K562 (cell line): ENCODE measurements at regions not wholly inside any gene's neighbourhood (a gene's known extent, or its start where the extent isn't known, plus 50 kb on each side); places are given as distances from the start of the nearest gene placed in this dataset.
"Not testable (repeated sequence)": the region's sequence is repeated elsewhere in the genome, so short reads cannot be mapped to it uniquely, and the experiment has no call there.

Experiments
- ATAC-seq: fragments of 200-7000 bp; cut with Tn5 transposase; 3 replicates; pipeline ENCODE4 v1.9.1; 2020; ENCODE audit warnings: moderate library complexity
- BruUV-seq: library from RNA; stranded (reverse); fragments of 400-500 nt; replicated peaks from 2 replicates; lab custom pipeline; 2021; lab: Mats Ljungman, UMichigan
- CTCF ChIA-PET: fragments of 300-600 bp; formaldehyde crosslinking; extraction: SDS; loops from one replicate; lab custom pipeline; 2021; ENCODE audit warnings: low intra/inter-chr PET ratio; lab: Yijun Ruan, JAX
- POLR2A ChIA-PET: fragments of 300-600, 350-650 bp; sonication (Branson Sonifier 250); formaldehyde crosslinking; extraction: SDS; loops from one replicate; lab custom pipeline; 2021; ENCODE audit warnings: antibody characterized with exemption, inconsistent platforms; lab: Yijun Ruan, JAX
- DNase-seq, 4 experiments: peaks; one replicate each; pipeline versions ENCODE4 v3.0.0 to v3.0.0-alpha.2; 2011 to 2018; ENCODE audit warnings: low spot score in 3 of 4, mixed read lengths in 3 of 4; ENCODE audit errors: extremely low read depth in 1 of 4
- FAIRE-seq: peaks from 2 replicates; lab custom pipeline; 2011; peaks lifted over from hg19 to GRCh38; lab: Jason Lieb, UNC
- H2AFZ ChIP-seq: 2 replicates; pipeline ENCODE4 v1.6.0; 2011; ENCODE audit warnings: low read depth, low read length, control low read depth, inconsistent platforms
- H3K27ac ChIP-seq: fragments of 200-600 bp; 3 replicates; pipeline ENCODE4 v1.8.0; 2011; ENCODE audit warnings: low read depth, mild to moderate bottlenecking, control low read depth, inconsistent platforms, low read length, moderate library complexity, mixed read lengths; ENCODE audit errors: extremely low read depth
- H3K27me3 ChIP-seq, 2 experiments: fragments of 300-600 bp in 1 of 2; 2 replicates in 1 of 2; 3 replicates in 1 of 2; pipeline versions ENCODE4 v1.6.0 to v1.8.0; 2011; ENCODE audit warnings: inconsistent platforms in 2 of 2, low read length in 2 of 2, mild to moderate bottlenecking in 1 of 2, mixed read lengths in 1 of 2, moderate library complexity in 1 of 2; ENCODE audit not compliant: control insufficient read depth in 2 of 2, insufficient read depth in 2 of 2
- H3K36me3 ChIP-seq: fragments of 300-600 bp; 3 replicates; pipeline ENCODE4 v1.8.0; 2011; ENCODE audit warnings: mild to moderate bottlenecking, low read length, inconsistent platforms; ENCODE audit not compliant: control insufficient read depth, insufficient read depth
- H3K4me1 ChIP-seq, 2 experiments: fragments of 200-600 bp in 1 of 2; replicated peaks in 1 of 2; 2 replicates in 1 of 2; 3 replicates in 1 of 2; pipeline versions ENCODE4 v1.5.1 to v1.8.0; 2011; ENCODE audit warnings: inconsistent platforms in 2 of 2, low read length in 2 of 2, mild to moderate bottlenecking in 1 of 2, mixed read lengths in 1 of 2, moderate library complexity in 1 of 2; ENCODE audit not compliant: control insufficient read depth in 2 of 2, insufficient read depth in 2 of 2
- H3K4me2 ChIP-seq: 2 replicates; pipeline ENCODE4 v1.6.1; 2011; ENCODE audit warnings: low read length, control low read depth, inconsistent platforms, mixed read lengths; ENCODE audit not compliant: insufficient read depth
- H3K4me3 ChIP-seq: fragments of 200-600 bp; sonication (generic), shearing (Covaris generic); 2 replicates; pipeline ENCODE4 v1.5.1; 2016; ENCODE audit warnings: control low read depth, inconsistent platforms
- H3K79me2 ChIP-seq: fragments of 200-600 bp; 3 replicates; pipeline ENCODE4 v1.8.0; 2011; ENCODE audit warnings: low read length, inconsistent platforms; ENCODE audit not compliant: control insufficient read depth, insufficient read depth
- H3K9ac ChIP-seq, 2 experiments: 2 replicates each; pipeline versions ENCODE4 v1.6.0 to v1.6.1; 2011; ENCODE audit warnings: low read depth in 2 of 2, low read length in 2 of 2, control low read depth in 1 of 2, inconsistent platforms in 1 of 2, mild to moderate bottlenecking in 1 of 2, mixed read lengths in 1 of 2; ENCODE audit not compliant: insufficient read depth in 1 of 2
- H3K9me1 ChIP-seq: one replicate; pipeline ENCODE4 v1.6.0; 2011; ENCODE audit warnings: inconsistent platforms, mild to moderate bottlenecking, low read length, moderate library complexity; ENCODE audit not compliant: control insufficient read depth, insufficient read depth
- H3K9me3 ChIP-seq: replicated peaks from 2 replicates; pipeline ENCODE4 v1.5.1; 2011; ENCODE audit warnings: low read depth, low read length, inconsistent platforms; ENCODE audit not compliant: control insufficient read depth, insufficient read depth
- H4K20me1 ChIP-seq: replicated peaks from 2 replicates; pipeline ENCODE4 v1.6.1; 2011; ENCODE audit warnings: low read length, inconsistent platforms, mixed read lengths; ENCODE audit not compliant: control insufficient read depth, insufficient read depth
- E2F8 ChIP-seq: fragments of 450-650 bp; IDR thresholded peaks from 2 replicates; pipeline ENCODE4 v1.7.1; 2018; ENCODE audit warnings: mild to moderate bottlenecking, low read depth; ENCODE audit not compliant: partially characterized antibody
- FOXA1 ChIP-seq: fragments of 450-650 bp; IDR thresholded peaks from 2 replicates; pipeline ENCODE4 v1.6.1; 2016; ENCODE audit warnings: mild to moderate bottlenecking, borderline replicate concordance
- PTBP1 ChIP-seq: fragments of 200-400 bp; formaldehyde crosslinking; IDR thresholded peaks from 2 replicates; pipeline ENCODE4 v1.6.1; 2017; ENCODE audit warnings: low read depth, low read length
- STAT5A ChIP-seq: IDR thresholded peaks from 2 replicates; pipeline ENCODE4 v1.6.1; 2012; ENCODE audit warnings: low read length, inconsistent platforms, borderline replicate concordance
- TAF1 ChIP-seq: IDR thresholded peaks from 2 replicates; pipeline ENCODE4 v1.6.1; 2011; ENCODE audit warnings: mild to moderate bottlenecking, low read length, moderate library complexity; ENCODE audit not compliant: insufficient read depth, control insufficient read depth, severe bottlenecking; ENCODE audit errors: extremely low read depth
- ZFP1 ChIP-seq: fragments of 450-650 bp; formaldehyde crosslinking; IDR thresholded peaks from 2 replicates; pipeline ENCODE4 v1.4.0; 2020; ENCODE audit warnings: mild to moderate bottlenecking, mixed read lengths
- ZNF589 ChIP-seq: fragments of 200-800 bp; sonication (Bioruptor generic); IDR thresholded peaks from 2 replicates; pipeline ENCODE4 v1.6.1; 2016; ENCODE audit warnings: low read depth, missing genetic modification characterization, missing compliant biosample characterization
- WGBS: fragments of 100-300 bp; shearing (Covaris generic); methylation state at CpG from one replicate; pipeline ENCODE4 v1.1.6; 2016; ENCODE audit warnings: low coverage, mixed read lengths; ENCODE audit not compliant: insufficient coverage; ENCODE audit errors: missing lambda C conversion rate; 5-methylcytosine and 5-hydroxymethylcytosine counted together
- in situ Hi-C: fragments of 300-500 bp; cut with MboI; formaldehyde crosslinking; loops from 4 replicates; pipeline ENCODE4 v1.15.0; 2018; ENCODE audit warnings: inconsistent platforms, mixed read lengths
- intact Hi-C: fragments of 100-400 bp; cut with micrococcal nuclease; formaldehyde crosslinking; loops from 2 replicates; pipeline ENCODE4 v1.14.2; 2022

DNA sequence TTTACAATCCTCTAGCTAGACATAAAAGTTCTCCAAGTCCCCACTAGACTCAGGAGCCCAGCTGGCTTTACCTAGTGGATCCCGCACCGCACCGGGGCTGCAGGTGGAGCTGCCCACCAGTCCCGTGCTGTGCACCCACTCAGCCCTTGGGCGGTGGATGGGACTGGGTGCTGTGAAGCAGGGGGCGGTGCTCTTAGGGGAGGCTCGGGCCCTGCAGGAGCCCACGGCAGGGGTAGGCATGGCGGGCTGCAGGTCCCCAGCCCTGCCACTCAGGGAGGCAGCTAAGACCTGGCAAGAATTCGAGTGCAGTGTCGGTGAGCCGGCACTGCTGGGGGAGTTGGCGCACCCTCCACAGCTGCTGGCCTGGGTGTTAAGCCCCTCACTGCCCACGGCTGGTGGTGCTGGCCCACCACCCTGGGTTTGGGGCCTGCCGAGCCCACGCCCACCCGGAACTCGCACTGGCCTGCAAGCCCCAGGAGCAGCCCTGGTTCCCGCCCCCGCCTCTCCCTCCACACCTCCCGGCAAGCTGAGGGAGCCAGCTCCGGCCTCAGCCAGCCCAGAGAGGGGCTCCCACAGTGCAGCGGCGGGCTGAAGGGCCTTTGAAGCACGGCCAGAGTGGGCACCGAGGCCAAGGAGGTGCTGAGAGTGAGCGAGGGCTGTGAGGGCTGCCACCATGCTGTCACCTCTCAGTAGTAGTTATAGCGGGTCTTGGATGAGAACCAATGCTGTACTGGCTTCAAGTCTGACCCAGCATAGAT is 255.2 kb downstream of the CDH7 start (continued):
- TF ChIP-seq FOXA1 (no peak), PTBP1 (no peak), E2F8 (no peak), ZFP1 (CRISPR knock-in tag) (no peak), ZNF589 (CRISPR knock-in tag) (no peak), STAT5A (no peak), TAF1 (no peak)

DNA sequence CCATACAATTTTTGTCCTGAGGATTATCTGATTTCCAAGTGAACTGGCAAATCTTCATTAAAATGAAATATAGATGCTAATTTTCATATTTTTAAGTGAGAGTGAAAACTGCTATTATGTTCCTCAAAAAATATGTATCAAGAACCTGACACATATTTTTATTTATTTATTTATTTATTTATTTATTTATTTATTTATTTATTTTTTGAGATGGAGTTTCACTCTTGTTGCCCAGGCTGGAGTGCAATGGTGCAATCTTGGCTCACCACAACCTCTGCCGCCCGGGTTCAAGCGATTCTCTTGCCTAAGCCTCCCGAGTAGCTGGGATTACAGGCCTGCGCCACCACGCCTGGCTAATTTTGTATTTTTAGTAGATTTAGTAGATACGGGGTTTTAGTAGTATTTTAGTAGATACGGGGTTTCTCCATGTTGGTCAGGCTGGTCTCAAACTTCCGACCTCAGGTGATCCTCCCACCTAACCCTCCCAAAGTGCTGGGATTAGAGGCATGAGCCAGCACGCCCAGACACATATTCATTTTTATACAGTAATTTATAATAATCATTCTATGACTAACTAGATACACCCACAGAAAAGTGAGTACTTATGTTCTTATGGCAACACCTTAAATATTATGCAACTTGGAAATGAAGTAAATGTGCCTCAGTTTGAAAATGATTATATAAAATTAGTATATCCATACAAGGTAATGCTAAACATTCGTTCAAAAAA is 248.3 kb downstream of the CDH7 start:
- intact Hi-C loops, ATAC-seq, H3K4me2 ChIP-seq, H4K20me1 ChIP-seq, FAIRE-seq, H3K9me3 ChIP-seq, POLR2A ChIA-PET, H3K27me3 ChIP-seq, CTCF ChIA-PET, H3K4me3 ChIP-seq, H3K9ac ChIP-seq, DNase-seq, H3K27ac ChIP-seq, H3K79me2 ChIP-seq, H3K9me1 ChIP-seq, in situ Hi-C loops, H3K36me3 ChIP-seq, H3K4me1 ChIP-seq, BruUV-seq, H2AFZ ChIP-seq: not testable (repeated sequence)
- 0% methylated on average over 2 of the region's 11 CpGs for WGBS
